Lower lobe of right lung (tissue), 2 donors: ENCODE measurements at regions not wholly inside any gene's neighbourhood (a gene's known extent, or its start where the extent isn't known, plus 50 kb on each side); places are given as distances from the start of the nearest gene placed in this dataset.

Experiments used
- ATAC-seq, 2 donors: fragments of 200-7000 bp; cut with Tn5 transposase; one replicate each; pipeline ENCODE4 v1.9.1; 2020 to 2022; ENCODE audit warnings: mild to moderate bottlenecking in 2 of 2, moderate library complexity in 2 of 2
- DNase-seq: peaks from one replicate; pipeline ENCODE4 v3.0.0-alpha.2; 2020
- H3K27ac ChIP-seq: fragments of 200-600 bp; one replicate; pipeline ENCODE4 v1.8.0; 2022
- H3K27me3 ChIP-seq: fragments of 200-600 bp; one replicate; pipeline ENCODE4 v1.8.0; 2022; ENCODE audit warnings: low read depth
- H3K36me3 ChIP-seq: fragments of 200-600 bp; one replicate; pipeline ENCODE4 v1.8.0; 2022; ENCODE audit warnings: mild to moderate bottlenecking
- H3K4me1 ChIP-seq: fragments of 200-600 bp; one replicate; pipeline ENCODE4 v1.8.0; 2022
- H3K4me3 ChIP-seq: fragments of 200-600 bp; one replicate; pipeline ENCODE4 v1.8.0; 2022; ENCODE audit warnings: mild to moderate bottlenecking
- H3K9me3 ChIP-seq: fragments of 200-600 bp; one replicate; pipeline ENCODE4 v1.8.0; 2022
- intact Hi-C: fragments of 100-400 bp; cut with DNase I; formaldehyde crosslinking; loops from one replicate; pipeline ENCODE4 v1.11.0; 2022
- TF ChIP-seq, protein P1 (sequence below): fragments of 200-600 bp; IDR thresholded peaks from one replicate; pipeline ENCODE4 v1.8.0; 2022; ENCODE audit warnings: antibody characterized with exemption, mild to moderate bottlenecking
- donor health status: DM: no; HTN: yes; CAD: no; lungs with severe emphysema.

- Histone ChIP-seq H3K4me1 (no peaks in the 10 kb centered on the region), H3K27me3 (no peaks in the 10 kb centered on the region), H3K36me3 (no peaks in the 10 kb centered on the region), H3K4me3 (no peak overlapping the region), H3K9me3 (no peaks in the 10 kb centered on the region), H3K27ac (no peak overlapping the region)
- TF ChIP-seq, protein P1, sequence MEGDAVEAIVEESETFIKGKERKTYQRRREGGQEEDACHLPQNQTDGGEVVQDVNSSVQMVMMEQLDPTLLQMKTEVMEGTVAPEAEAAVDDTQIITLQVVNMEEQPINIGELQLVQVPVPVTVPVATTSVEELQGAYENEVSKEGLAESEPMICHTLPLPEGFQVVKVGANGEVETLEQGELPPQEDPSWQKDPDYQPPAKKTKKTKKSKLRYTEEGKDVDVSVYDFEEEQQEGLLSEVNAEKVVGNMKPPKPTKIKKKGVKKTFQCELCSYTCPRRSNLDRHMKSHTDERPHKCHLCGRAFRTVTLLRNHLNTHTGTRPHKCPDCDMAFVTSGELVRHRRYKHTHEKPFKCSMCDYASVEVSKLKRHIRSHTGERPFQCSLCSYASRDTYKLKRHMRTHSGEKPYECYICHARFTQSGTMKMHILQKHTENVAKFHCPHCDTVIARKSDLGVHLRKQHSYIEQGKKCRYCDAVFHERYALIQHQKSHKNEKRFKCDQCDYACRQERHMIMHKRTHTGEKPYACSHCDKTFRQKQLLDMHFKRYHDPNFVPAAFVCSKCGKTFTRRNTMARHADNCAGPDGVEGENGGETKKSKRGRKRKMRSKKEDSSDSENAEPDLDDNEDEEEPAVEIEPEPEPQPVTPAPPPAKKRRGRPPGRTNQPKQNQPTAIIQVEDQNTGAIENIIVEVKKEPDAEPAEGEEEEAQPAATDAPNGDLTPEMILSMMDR, result peak; percentile 40
- peak; percentile 56 to 81 for ATAC-seq
- intact Hi-C loops, result no loop called here
- DNase-seq, result no peak
Measured at GRCh38 chr18:31241900-31242409, 76.0 kb upstream of the DSG1 start.

- Histone ChIP-seq H3K4me1 (no peaks in the 10 kb centered on the region), H3K27ac (no peak overlapping the region), H3K27me3 (no peaks in the 10 kb centered on the region), H3K4me3 (no peak overlapping the region), H3K9me3 (no peaks in the 10 kb centered on the region), H3K36me3 (no peaks in the 10 kb centered on the region)
- no peak for ATAC-seq
- no peak for DNase-seq
- TF ChIP-seq, protein P1, result no peak
- intact Hi-C loops, result no loop called here
Measured at GRCh38 chr18:31243740-31244512, 74.0 kb upstream of the DSG1 start.

DNA sequence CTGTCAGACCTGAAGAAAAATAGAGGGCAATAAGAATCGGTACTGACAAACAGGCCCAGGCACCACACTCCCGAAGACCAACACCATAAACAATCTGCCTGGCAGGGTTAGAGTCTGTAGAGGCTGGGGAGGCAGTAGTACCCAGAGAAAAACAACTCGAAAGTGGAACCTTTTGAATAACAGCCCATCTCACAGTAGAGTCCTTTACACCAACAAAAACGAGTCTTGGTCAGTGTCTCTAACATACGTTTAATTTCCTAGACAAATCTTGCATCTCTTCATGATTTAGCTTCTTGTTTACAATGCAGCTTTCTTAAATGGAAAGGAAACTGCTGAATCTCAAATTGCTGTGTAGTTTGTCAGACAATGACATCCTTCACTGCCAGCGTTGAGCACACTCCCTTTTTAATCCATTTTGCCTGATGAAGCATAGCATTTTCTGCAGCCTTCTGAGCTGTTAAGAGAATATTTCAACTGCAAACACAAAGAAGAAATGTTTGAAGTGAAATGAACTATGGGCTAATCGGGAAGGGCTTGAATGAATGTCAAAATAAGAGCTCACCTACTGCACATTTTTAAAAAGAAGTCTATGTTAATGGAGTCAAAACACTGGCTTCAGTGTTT, 73.1 kb upstream of the DSG1 start:
- Histone ChIP-seq H3K4me3 (no peak overlapping the region), H3K9me3 (no peaks in the 10 kb centered on the region), H3K36me3 (no peaks in the 10 kb centered on the region), H3K27ac (no peak overlapping the region), H3K27me3 (no peaks in the 10 kb centered on the region), H3K4me1 (no peaks in the 10 kb centered on the region)
- intact Hi-C loops, result no loop called here
- DNase-seq (no peak), ATAC-seq (no peak)
- TF ChIP-seq, protein P1, result no peak

DNA sequence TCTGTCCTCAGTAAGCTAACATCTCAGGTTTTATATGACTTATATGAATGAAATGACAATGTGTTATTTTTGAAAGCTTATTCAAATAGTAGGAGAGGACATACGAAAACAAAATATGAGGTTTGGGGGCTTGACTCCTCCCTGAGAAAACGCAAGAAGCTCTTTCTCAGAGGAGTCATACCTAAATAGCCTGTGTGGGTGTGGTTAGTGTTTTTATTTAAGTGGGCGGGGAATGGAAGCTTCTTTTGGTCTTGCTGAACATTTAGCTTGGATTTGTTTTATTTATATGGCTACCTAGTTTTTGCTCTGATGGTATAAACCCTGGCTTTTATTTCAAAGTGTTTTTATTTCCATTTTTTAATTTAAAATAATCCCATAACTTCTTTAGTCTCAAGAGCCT, 72.1 kb upstream of the DSG1 start:
- Histone ChIP-seq H3K9me3 (no peaks in the 10 kb centered on the region), H3K4me1 (no peaks in the 10 kb centered on the region), H3K27ac (no peak overlapping the region), H3K27me3 (no peaks in the 10 kb centered on the region), H3K36me3 (no peaks in the 10 kb centered on the region), H3K4me3 (no peak overlapping the region)
- intact Hi-C loops, result no loop called here
- ATAC-seq (no peak), DNase-seq (no peak)
- TF ChIP-seq, protein P1, result no peak

DNA sequence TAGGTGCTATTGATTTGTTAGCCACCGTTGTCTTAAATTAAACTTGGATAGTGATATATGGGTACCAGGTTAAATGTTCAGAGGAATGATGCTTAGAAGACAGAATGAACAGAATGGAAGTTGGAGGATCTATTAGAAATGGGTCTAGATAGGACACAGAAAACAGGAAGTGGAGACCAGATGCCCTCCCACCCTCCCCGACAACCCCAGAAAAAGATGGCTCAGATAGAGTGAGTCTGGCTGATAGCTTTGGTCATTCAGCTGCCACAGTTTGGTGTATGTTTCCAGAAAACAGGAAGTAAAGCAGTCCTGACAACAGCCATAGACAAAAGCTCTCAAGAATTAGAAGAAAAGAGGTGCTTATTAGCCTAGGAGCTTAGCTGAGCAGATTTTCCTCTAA, 71.5 kb upstream of the DSG1 start:
- no peak overlapping the region for H3K4me3 ChIP-seq
- no peak overlapping the region for H3K27ac ChIP-seq
- no peaks in the 10 kb centered on the region for H3K4me1 ChIP-seq
- TF ChIP-seq, protein P1, result no peak
- intact Hi-C loops, result no loop called here
- no peak for ATAC-seq
- H3K36me3 ChIP-seq, result no peaks in the 10 kb centered on the region
- no peak for DNase-seq
- H3K9me3 ChIP-seq, result no peaks in the 10 kb centered on the region
- H3K27me3 ChIP-seq, result no peaks in the 10 kb centered on the region
